HEK293 (cell line): ENCODE measurements at regions not wholly inside any gene's neighbourhood (a gene's known extent, or its start where the extent isn't known, plus 50 kb on each side); places are given as distances from the start of the nearest gene placed in this dataset.

Experiments
- KLF1 ChIP-seq: fragments of 450-650 bp; formaldehyde crosslinking; IDR thresholded peaks from 2 replicates; pipeline ENCODE4 v1.5.1; 2016; ENCODE audit warnings: missing biosample characterization, missing genetic modification characterization
- TF ChIP-seq, protein P1 (sequence below): fragments of 450-650 bp; formaldehyde crosslinking; IDR thresholded peaks from 2 replicates; pipeline ENCODE4 v1.5.1; 2016; ENCODE audit warnings: missing biosample characterization, missing genetic modification characterization

DNA sequence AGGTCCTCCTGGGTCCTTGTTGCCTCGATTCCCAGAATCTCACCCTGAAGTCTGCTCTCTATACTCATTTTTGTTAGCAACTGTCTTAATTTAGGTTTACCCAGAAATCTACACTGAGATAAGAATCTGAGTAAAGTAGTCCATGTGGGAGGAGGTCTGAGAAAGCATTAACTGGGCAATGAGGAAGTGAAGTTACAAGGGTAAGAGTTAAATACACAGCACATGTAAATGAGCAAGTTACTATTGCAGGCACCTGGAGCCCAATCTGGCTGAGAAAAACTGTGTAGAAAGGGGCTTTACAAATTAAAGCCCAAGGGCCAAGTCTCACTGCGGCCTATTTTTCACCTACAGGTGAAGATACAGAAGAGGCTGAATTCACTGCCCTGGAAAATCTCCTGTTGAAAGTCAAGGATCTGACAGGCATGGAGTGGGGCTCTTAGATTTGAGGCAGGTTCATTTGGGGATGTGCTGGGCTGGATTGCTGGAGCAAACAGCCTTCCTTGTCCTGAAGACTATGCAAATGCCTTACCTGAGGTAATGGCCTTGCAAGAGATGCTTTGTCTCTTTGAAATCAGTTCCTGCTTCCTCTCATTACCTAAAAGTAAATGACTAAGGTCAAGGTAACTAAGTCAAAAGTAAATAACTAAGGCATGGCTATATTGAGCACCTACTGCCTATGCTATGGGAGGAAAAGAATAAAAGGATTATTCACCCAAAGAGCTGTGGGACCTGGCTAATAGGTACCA, 84.4 kb upstream of the DYNAP start:
- TF ChIP-seq, protein P1, sequence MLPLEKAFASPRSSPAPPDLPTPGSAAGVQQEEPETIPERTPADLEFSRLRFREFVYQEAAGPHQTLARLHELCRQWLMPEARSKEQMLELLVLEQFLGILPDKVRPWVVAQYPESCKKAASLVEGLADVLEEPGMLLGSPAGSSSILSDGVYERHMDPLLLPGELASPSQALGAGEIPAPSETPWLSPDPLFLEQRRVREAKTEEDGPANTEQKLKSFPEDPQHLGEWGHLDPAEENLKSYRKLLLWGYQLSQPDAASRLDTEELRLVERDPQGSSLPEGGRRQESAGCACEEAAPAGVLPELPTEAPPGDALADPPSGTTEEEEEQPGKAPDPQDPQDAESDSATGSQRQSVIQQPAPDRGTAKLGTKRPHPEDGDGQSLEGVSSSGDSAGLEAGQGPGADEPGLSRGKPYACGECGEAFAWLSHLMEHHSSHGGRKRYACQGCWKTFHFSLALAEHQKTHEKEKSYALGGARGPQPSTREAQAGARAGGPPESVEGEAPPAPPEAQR (tag by site-specific recombination): no peak
- TF ChIP-seq KLF1 (tag by site-specific recombination): no peak
